ENCODE measurements at regions not wholly inside any gene's neighbourhood (a gene's known extent, or its start where the extent isn't known, plus 50 kb on each side); places are given as distances from the start of the nearest gene placed in this dataset.

DNA sequence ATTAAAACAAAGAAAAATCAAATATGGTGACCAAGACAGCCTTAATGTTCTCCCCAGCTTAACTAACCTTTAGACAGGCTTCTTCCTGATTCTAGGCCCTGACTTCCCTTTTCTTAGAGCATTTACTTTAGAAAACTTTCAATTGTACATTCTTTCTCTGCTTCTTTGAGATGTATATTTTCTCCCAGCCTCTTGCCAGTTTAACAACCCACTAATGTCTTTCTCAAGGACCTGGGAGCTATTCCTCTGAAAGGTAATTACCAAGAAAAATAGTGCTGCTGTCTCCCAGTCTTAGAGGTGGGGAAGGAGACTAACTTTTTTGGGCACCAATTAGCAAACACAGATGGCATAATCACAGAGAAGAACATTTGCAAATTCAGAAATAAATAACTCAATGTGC, 62.8 kb upstream of the KCNQ5 start:
- Mint-ChIP-seq H3K36me3 (no peaks in the 10 kb centered on the region), H3K27me3 (ENCODE audit: low read depth in 3 of 3) (no peaks in the 10 kb centered on the region), H3K4me1 (no peaks in the 10 kb centered on the region), H3K27ac (no peak overlapping the region), H3K4me3 (no peak overlapping the region), H3K9me3 (no peaks in the 10 kb centered on the region)
- no peaks in the 10 kb centered on the region for H3K79me2 ChIP-seq (ENCODE audit: insufficient read depth, low read length)
- H4K20me1 ChIP-seq (ENCODE audit: insufficient read depth, low read length): no peaks in the 10 kb centered on the region
- H3K9me3 ChIP-seq (replicated peaks in 1 of 2; ENCODE audit: control insufficient read depth in 1 of 2, insufficient read depth in 1 of 2, low read length in 2 of 2): no peaks in the 10 kb centered on the region
- DNase-seq: no peak
- H3K36me3 ChIP-seq (replicated peaks in 1 of 2; ENCODE audit: control insufficient read depth in 1 of 2, insufficient read depth in 2 of 2, low read length in 2 of 2): no peaks in the 10 kb centered on the region
- intact Hi-C loops (cut with micrococcal nuclease): no loop called here
- H3K27ac ChIP-seq (ENCODE audit: low read depth in 1 of 2, low read length in 2 of 2): no peak overlapping the region
- H3K4me3 ChIP-seq (replicated peaks in 1 of 3; ENCODE audit: low read depth in 2 of 3, low read length in 3 of 3): no peak overlapping the region
- H3K4me1 ChIP-seq (ENCODE audit: control insufficient read depth in 1 of 2, insufficient read depth in 2 of 2, low read length in 2 of 2): no peaks in the 10 kb centered on the region
- no peak overlapping the region for H3K4me2 ChIP-seq (replicated peaks; ENCODE audit: extremely low read depth, low read length, poor library complexity, severe bottlenecking)
- no peaks in the 10 kb centered on the region for H3K27me3 ChIP-seq (ENCODE audit: control insufficient read depth in 2 of 2, insufficient read depth in 2 of 2, low read length in 2 of 2)
- no peak overlapping the region for H2AFZ ChIP-seq (ENCODE audit: insufficient read depth, low read depth, low read length, poor library complexity, severe bottlenecking)
- TF ChIP-seq, protein P1, sequence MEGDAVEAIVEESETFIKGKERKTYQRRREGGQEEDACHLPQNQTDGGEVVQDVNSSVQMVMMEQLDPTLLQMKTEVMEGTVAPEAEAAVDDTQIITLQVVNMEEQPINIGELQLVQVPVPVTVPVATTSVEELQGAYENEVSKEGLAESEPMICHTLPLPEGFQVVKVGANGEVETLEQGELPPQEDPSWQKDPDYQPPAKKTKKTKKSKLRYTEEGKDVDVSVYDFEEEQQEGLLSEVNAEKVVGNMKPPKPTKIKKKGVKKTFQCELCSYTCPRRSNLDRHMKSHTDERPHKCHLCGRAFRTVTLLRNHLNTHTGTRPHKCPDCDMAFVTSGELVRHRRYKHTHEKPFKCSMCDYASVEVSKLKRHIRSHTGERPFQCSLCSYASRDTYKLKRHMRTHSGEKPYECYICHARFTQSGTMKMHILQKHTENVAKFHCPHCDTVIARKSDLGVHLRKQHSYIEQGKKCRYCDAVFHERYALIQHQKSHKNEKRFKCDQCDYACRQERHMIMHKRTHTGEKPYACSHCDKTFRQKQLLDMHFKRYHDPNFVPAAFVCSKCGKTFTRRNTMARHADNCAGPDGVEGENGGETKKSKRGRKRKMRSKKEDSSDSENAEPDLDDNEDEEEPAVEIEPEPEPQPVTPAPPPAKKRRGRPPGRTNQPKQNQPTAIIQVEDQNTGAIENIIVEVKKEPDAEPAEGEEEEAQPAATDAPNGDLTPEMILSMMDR (IDR thresholded peaks at IDR 0.05): no peak
- H3K9ac ChIP-seq (ENCODE audit: insufficient read depth, low read length, poor library complexity, severe bottlenecking): no peak overlapping the region

DNA sequence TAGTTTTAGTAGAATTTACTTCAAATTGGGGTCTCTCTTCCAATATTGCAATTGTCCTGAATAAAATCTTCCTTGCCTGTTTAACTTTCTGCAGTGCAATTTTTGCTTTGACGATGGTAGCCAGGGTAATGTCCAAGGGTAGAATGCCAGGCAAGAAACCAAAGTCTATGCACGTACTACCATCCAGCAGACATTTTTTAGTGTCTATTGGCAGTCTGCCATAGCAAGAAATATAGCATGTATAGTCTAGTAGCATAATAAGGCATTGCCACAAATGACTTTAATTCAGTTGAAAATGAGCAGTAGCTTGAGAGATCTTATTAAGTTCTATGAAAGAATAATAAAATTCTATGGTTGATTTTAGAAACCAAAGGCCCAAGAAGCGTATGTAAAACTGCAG, 62.3 kb upstream of the KCNQ5 start:
- Histone ChIP-seq H3K4me2 (replicated peaks; ENCODE audit: extremely low read depth, low read length, poor library complexity, severe bottlenecking) (no peak overlapping the region), H3K79me2 (ENCODE audit: insufficient read depth, low read length) (no peaks in the 10 kb centered on the region), H3K27ac (ENCODE audit: low read depth in 1 of 2, low read length in 2 of 2) (no peak overlapping the region), H3K27me3 (ENCODE audit: control insufficient read depth in 2 of 2, insufficient read depth in 2 of 2, low read length in 2 of 2) (no peaks in the 10 kb centered on the region), H3K4me3 (replicated peaks in 1 of 3; ENCODE audit: low read depth in 2 of 3, low read length in 3 of 3) (no peak overlapping the region), H2AFZ (ENCODE audit: insufficient read depth, low read depth, low read length, poor library complexity, severe bottlenecking) (no peak overlapping the region), H3K9me3 (replicated peaks in 1 of 2; ENCODE audit: control insufficient read depth in 1 of 2, insufficient read depth in 1 of 2, low read length in 2 of 2) (no peaks in the 10 kb centered on the region), H4K20me1 (ENCODE audit: insufficient read depth, low read length) (no peaks in the 10 kb centered on the region), H3K9ac (ENCODE audit: insufficient read depth, low read length, poor library complexity, severe bottlenecking) (no peak overlapping the region), H3K36me3 (replicated peaks in 1 of 2; ENCODE audit: control insufficient read depth in 1 of 2, insufficient read depth in 2 of 2, low read length in 2 of 2) (no peaks in the 10 kb centered on the region), H3K4me1 (ENCODE audit: control insufficient read depth in 1 of 2, insufficient read depth in 2 of 2, low read length in 2 of 2) (no peaks in the 10 kb centered on the region)
- 92% methylated on average over 2 of the region's 3 CpGs for WGBS (ENCODE audit: insufficient coverage)
- Mint-ChIP-seq H3K36me3 (no peaks in the 10 kb centered on the region), H3K9me3 (no peaks in the 10 kb centered on the region), H3K4me3 (no peak overlapping the region), H3K27me3 (ENCODE audit: low read depth in 3 of 3) (peaks cover 0 to 2% (median 0%) of the 10 kb centered on the region in 3 donors), H3K4me1 (no peaks in the 10 kb centered on the region), H3K27ac (no peak overlapping the region)
- DNase-seq: no peak
- TF ChIP-seq, protein P1 (IDR thresholded peaks at IDR 0.05): no peak
- intact Hi-C loops (cut with micrococcal nuclease): no loop called here
